ENCODE measurements at regions not wholly inside any gene's neighbourhood (a gene's known extent, or its start where the extent isn't known, plus 50 kb on each side); places are given as distances from the start of the nearest gene placed in this dataset.
A peak's percentile ranks its signal among the peaks of the same experiment; 100 is the strongest.
"Not testable (repeated sequence)": the region's sequence is repeated elsewhere in the genome, so short reads cannot be mapped to it uniquely, and the experiment has no call there.

DNA sequence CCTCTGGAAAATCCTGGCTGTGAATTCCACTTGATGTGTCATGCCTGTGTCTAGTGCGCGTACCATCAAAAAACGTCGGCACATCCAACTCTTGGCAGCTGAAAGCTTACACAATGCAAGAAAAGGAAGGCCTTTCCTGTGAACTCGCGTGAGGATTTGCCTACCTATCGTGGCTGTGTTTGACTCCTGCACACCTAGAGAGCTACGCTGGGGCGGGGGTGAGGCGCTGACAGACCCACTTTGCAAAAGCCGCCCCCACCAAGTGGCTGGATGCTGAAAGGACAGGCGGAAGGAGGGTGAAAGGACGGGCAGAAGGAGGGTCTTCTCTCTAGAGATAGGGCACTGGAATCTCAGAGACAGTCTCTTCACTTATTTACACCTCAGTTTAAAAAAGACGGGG is 270.1 kb downstream of the EIPR1 start:
- no peak for DNase-seq (ENCODE audit: low spot score in 2 of 2)
- H3K36me3 Mint-ChIP-seq: no peaks in the 10 kb centered on the region
- H3K9me3 Mint-ChIP-seq: peaks cover 4 to 10% of the 10 kb centered on the region in 2 donors
- no peak overlapping the region for H3K27ac Mint-ChIP-seq
- ATAC-seq: no peak

DNA sequence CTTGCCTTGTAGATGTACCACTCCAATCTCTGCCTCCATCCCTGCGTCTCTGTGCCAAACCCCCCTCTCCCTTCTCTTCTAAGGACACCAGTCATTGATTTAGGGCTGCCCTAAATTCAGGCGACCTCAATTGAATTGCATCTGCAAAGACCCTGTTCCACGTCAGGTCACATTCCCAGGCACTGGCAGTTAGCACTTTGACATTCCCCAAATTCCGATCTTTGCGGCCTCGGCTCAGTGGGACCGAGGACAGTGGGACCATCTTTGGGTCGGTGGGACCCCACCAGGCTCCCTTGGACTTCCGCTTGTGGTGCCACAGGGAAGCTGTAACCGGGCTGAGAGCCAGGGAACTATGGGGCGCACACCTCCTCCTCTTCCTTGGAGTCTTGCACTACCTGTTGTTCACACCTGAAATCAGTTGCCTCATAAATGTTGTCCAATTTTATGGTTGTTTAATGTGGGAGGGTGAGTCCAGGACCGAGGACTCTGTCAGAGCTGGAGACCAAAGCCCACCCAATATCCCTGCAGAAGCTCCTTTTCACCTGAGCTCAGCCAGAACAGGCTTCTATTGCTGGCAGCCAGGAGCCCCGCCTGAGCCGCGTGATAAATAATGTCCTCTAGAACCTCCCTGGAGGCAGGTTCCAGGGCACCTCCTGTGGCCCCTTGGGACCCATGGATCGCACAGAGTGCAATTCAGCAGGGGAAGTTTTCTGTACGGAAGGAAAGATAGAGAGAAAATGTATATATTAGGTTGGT is 271.6 kb downstream of the EIPR1 start:
- peaks cover 4 to 10% of the 10 kb centered on the region in 2 donors for H3K9me3 Mint-ChIP-seq
- no peaks in the 10 kb centered on the region for H3K36me3 Mint-ChIP-seq
- ATAC-seq: no peak
- no peak for DNase-seq (ENCODE audit: low spot score in 2 of 2)
- no peak overlapping the region for H3K27ac Mint-ChIP-seq

GRCh38 chr2:3104958-3105813 is 272.4 kb downstream of the EIPR1 start:
- not testable (repeated sequence) for H3K27ac Mint-ChIP-seq; DNase-seq (ENCODE audit: low spot score in 2 of 2); H3K9me3 Mint-ChIP-seq; ATAC-seq; H3K36me3 Mint-ChIP-seq

DNA sequence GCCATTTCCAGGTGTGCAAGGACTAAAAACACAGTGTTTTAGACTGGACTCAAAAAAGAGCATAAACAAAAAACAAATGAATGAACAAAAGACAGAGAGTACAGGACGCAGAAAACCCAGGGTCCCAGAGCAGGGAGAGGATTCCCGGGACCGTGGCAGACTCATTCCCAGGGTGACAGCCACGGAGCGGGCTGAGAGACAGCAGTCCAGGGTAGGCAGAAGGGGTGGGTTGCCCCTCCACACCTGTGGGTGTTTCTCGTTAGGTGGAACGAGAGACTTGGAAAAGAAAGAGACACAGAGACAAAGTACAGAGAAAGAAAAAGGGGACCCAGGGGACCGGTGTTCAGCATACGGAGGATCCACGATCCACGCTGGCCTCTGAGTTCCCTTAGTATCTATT is 273.4 kb downstream of the EIPR1 start:
- no peak overlapping the region for H3K27ac Mint-ChIP-seq
- no peaks in the 10 kb centered on the region for H3K36me3 Mint-ChIP-seq
- ATAC-seq: no peak
- H3K9me3 Mint-ChIP-seq: no peaks in the 10 kb centered on the region
- DNase-seq (ENCODE audit: low spot score in 2 of 2): no peak

DNA sequence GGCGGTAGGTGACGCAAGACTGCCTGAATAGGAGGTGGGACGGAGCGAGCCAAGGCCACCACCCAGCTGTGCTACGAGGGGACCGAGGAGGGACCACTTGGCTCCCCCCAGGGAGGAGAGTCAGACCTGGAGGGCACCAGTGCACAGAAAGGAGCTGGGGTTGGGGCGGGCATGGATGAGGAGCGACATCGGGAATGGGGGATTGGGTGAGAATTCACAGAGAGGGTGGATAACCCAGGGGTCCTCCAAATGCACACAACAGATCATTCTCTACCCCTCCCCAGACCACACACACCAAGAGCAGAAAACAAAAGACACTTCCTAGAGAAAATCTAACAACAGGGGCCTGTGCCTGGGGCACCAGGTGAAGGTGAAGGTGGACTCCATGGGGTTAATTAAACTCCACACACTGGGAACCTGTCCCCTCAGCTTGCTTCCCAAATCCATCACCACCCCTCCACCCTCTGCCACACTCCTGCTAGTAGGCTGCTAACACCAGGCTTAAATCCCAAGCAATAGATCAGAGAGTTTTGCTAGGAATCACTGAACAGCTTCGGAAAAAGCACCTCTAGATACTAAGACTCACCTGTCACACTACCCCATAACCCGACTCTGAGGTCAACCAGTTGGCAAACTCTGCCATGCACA is 274.6 kb downstream of the EIPR1 start:
- no peaks in the 10 kb centered on the region for H3K9me3 Mint-ChIP-seq
- DNase-seq (ENCODE audit: low spot score in 2 of 2) (no peak), ATAC-seq (no peak)
- H3K36me3 Mint-ChIP-seq: no peaks in the 10 kb centered on the region
- no peak overlapping the region for H3K27ac Mint-ChIP-seq

DNA sequence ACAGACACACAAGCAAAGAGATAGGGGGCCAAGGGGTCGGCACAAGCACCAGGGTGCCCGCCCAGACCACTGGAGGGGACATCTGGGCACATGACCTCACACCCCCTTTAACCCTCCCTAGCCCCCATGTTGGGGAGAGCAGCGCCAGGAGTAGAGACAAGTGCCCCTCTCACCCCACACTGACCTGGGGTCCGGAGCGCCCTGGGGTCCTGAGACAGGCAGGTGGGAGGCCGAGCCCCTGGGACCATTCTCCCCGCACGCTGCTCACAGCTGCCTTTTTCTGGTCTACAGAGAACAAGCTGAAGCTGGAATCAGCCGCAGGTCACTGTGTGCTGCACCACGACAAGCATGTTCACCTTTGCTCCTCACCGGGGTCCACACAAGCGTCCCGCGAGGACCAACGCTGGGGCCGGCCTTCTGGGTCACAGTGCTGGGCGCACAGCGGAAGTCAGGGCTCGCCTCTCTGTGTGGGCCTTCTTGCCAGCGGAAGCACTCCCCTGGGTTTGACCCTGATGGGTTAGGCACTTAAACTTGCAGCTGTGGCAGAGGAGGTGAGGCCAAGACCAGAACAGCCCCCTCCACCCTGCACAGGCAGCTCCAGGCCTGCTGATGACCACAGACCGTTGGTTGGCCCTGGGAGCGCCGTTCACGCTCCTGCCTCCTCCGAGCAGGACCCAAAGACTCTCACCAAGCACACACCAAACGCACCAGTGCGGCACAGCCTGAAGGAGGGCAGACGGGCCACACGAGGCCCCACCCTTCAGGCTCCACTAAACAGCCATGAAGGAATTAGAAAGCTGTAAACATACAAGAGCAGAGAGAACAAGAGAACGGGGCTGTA is 275.3 kb downstream of the EIPR1 start:
- H3K36me3 Mint-ChIP-seq: no peaks in the 10 kb centered on the region
- ATAC-seq: no peak
- no peak overlapping the region for H3K27ac Mint-ChIP-seq
- no peak for DNase-seq (ENCODE audit: low spot score in 2 of 2)
- no peaks in the 10 kb centered on the region for H3K9me3 Mint-ChIP-seq

GRCh38 chr2:3101016-3101942 is 276.3 kb downstream of the EIPR1 start:
- Mint-ChIP-seq H3K27ac (no peak overlapping the region), H3K9me3 (no peaks in the 10 kb centered on the region), H3K36me3 (no peaks in the 10 kb centered on the region)
- DNase-seq (ENCODE audit: low spot score in 2 of 2): no peak
- ATAC-seq: no peak

DNA sequence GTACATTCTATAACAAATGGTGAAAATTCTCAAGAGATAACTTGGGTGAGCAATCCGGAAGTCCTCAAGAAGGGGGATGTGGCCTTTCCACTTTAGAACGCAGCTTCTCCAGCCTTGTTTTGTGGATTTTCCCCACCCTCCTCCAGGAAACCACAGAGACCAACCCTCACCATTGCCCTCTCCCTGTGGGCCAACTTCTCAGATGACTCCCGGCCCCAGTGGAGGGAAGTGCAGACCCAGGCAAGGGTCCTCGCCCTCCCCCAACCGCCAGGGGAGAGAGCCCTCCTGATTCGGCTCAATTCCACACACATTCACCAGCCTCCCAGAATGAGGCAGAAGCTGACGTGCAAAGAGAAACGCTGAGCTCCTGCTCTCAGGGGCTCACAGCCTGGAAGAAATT is 277.2 kb downstream of the EIPR1 start:
- Mint-ChIP-seq H3K9me3 (no peaks in the 10 kb centered on the region), H3K36me3 (no peaks in the 10 kb centered on the region), H3K27ac (peak overlapping the region in 1 of 2 donors; percentile 47)
- ATAC-seq (no peak), DNase-seq (ENCODE audit: low spot score in 2 of 2) (no peak)

GRCh38 chr2:3099860-3100234 is 277.8 kb downstream of the EIPR1 start:
- DNase-seq (ENCODE audit: low spot score in 2 of 2): no peak
- no peaks in the 10 kb centered on the region for H3K9me3 Mint-ChIP-seq
- H3K36me3 Mint-ChIP-seq: no peaks in the 10 kb centered on the region
- H3K27ac Mint-ChIP-seq: no peak overlapping the region
- ATAC-seq: no peak

- no peaks in the 10 kb centered on the region for H3K36me3 Mint-ChIP-seq
- no peaks in the 10 kb centered on the region for H3K9me3 Mint-ChIP-seq
- no peak for DNase-seq (ENCODE audit: low spot score in 2 of 2)
- no peak for ATAC-seq
- no peak overlapping the region for H3K27ac Mint-ChIP-seq
These were observed 278.3 kb downstream of the EIPR1 start for GRCh38 chr2:3099145-3099859.

- ATAC-seq (no peak), DNase-seq (ENCODE audit: low spot score in 2 of 2) (no peak)
- Mint-ChIP-seq H3K27ac (no peak overlapping the region), H3K9me3 (no peaks in the 10 kb centered on the region), H3K36me3 (no peaks in the 10 kb centered on the region)
These were observed 279.4 kb downstream of the EIPR1 start for GRCh38 chr2:3098231-3098630.

DNA sequence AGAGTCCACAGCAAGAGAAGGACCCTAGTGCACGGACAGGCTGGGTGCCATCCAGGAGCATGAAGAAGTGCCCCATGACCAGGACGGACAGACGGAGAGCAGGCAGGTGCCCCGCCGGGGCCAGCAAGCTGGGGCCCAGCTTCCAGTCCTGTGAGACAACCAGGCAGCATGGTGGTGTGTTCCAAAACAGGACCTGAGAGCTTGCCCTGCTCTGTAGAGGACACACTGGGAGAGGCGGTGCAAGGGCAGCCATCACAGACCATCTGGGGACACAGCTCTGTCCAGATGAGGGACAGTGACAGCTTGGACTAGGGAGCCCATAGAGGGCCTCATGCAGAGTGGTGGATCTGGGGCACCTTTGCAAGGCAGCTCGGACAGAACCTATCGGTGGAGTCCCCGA is 279.8 kb downstream of the EIPR1 start:
- DNase-seq (ENCODE audit: low spot score in 2 of 2) (no peak), ATAC-seq (no peak)
- Mint-ChIP-seq H3K9me3 (no peaks in the 10 kb centered on the region), H3K36me3 (no peaks in the 10 kb centered on the region), H3K27ac (no peak overlapping the region)

DNA sequence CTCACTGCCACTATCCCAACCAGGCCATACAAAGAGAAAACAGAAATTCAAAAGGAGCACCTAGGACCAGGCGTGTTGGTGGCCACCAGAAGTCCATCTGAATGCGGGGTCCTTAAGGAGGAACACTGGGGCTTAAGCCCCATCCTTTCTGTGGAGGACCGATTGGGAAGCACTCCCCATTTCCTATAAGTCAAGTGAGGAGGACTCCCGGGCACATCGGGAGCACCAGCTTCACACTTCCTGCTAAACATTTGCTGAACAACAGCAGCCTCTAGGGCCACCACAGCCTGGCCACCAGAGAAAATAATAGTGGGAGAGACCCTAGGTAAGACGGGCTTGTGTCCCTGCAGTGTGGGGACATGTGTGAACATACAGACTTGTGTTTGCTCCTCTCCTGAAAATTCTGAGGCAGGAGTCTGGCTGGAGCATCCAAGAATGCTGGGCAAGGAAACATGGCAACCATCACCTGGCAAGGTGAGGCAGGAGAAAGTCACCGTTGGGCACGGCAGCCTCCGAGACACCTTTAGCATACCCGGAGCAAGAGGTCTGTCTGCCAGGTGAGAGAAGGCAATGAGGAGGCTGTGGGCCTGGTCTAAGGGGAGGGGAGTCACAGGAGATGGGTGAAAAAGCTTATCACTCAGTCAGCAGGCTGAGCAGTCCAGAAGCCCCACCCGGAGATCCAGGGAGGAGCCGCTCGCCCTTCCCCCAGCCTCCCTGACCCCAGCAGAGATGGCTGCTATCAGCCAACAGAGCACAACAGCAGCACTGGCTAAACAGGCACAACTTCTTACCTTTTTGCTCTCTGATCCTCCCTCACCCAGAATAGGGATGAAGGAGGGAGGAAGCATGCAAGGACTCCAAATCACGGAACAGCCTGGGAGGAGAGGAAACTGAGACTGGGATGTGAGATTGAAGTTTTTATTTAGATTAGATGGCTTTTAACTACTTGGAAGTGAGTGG is 282.3 kb downstream of the EIPR1 start:
- no peak for DNase-seq (ENCODE audit: low spot score in 2 of 2)

GRCh38 chr2:3094318-3094717 is 283.3 kb downstream of the EIPR1 start:
- ATAC-seq (no peak), DNase-seq (ENCODE audit: low spot score in 2 of 2) (no peak)
- Mint-ChIP-seq H3K9me3 (peaks cover 0 to 3% of the 10 kb centered on the region in 2 donors), H3K27ac (no peak overlapping the region), H3K36me3 (no peaks in the 10 kb centered on the region)

More for the DNA sequence above, 282.3 kb downstream of the EIPR1 start:
- no peak for ATAC-seq
- no peaks in the 10 kb centered on the region for H3K9me3 Mint-ChIP-seq
- no peaks in the 10 kb centered on the region for H3K36me3 Mint-ChIP-seq
- peak overlapping the region in 1 of 2 donors; percentile 22 for H3K27ac Mint-ChIP-seq
